HPDE6-E6E7 (cell line): ENCODE measurements at regions not wholly inside any gene's neighbourhood (a gene's known extent, or its start where the extent isn't known, plus 50 kb on each side); places are given as distances from the start of the nearest gene placed in this dataset.

ENCODE experiments used
- DNase-seq: peaks from one replicate; pipeline ENCODE4 v3.0.0; 2011; ENCODE audit warnings: missing footprints; ENCODE audit errors: extremely low spot score

DNA sequence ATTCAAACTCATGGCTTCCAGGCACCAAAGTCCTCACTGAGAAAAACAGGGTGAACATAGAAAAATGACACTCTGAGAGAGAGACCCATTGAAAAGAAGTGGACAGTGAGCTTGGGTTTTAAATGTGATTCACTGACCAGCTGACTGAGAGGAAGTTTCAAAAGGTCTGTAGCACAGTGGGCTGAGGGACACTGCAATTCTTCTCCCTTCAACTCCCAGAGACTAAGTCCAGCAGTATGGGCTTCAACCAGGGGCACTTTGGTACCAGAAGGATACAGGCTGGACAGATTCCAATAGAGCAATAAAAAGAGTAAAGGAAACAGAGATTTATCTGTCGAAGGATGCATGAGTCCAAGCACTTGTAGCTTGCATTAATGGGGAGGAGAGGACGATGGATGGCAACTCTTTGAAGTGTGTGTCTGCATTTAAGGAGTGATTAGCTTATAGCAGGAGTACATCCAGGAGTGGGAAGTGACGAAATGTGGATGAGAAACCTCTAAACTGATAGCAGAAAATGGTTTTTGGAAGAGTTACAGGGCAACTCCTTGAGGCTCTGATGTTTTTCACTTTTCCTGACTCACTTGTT is 117.0 kb upstream of the ANKRD55 start:
- no peak for DNase-seq

DNA sequence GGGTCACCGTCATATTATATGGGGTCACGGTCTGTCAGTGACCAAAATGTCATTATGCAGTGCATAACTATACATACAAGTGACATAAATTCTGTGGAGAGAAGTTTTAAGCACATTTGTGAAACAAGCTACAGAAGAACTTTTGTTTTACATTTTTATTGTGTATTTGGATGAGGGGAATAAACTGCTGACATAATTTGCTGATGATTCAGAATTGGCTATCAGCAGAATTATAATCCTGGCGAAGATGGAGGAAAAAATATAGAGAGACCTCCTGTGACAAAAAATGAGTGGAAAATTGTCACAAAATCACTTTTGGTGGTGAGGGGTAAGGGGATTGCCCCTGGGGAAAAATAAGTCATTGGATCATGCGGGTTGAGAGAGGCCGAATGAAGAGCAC is 116.3 kb upstream of the ANKRD55 start:
- no peak for DNase-seq

DNA sequence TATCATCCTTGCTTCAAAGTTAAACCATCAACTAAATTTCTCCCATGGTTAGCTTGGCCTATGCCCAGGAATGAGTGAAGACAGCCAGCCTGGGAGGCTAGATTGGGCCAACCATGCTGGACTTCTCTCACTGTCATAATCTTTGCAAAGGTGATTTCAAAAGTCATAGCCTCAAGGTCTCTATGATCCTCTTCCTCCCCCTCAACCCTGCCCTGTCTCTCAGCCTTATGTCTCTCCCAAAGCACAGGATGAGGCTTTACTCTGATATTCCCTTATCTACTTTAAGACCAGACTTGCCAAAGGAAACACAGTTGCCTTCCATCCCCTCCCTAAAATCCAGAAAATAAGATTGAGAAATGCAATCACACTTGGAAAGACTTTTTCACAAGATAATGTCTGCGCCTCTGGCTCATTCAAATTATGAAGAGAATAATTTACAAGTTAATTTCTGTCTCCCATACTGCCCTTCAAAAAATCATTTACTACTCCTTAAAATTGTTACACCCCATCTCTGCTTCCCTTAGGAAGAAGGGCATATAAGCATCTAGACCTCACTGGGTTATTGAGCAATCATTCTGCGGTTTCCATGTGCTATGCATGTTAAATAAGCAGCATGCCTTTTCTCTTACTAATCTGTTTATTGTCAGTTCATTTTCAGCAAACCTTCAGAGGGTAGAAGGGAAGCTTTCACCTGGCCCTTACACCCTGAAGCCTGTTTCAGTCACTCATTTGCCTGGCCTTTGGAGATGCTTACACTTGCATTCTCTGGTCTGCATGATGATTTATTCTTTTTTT is 113.8 kb upstream of the ANKRD55 start:
- peak; percentile 40 for DNase-seq

DNA sequence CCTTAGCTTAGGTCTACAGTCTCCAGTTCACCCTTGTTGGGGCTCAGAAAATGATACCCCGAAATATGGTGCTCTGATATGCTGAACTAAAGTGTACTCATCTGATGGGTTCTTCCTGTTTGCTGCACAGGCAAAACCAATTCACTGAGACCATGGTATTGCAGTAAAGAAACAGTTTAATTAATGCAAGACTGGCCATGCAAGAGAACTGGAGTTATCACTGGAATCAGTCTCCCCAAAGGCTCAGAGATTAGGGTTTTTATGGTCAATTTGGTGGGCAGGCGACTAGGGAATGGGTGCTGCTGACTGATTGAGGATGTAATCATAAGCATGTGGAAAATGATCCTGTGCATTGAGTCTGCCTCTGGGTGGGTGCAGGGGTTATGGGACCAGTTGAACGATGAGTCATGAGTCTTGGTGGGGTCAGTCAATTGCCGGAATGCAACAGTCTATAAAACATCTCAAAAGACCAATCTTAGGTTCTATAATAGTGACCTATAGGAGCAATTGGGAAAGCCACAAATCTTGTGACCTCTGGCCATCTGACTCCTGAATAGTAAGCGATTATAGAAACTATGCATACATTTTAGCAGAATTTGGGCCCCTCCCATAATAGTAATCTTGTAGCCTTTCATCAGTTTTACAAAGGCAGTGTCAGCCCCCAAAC is 113.0 kb upstream of the ANKRD55 start:
- DNase-seq, result no peak

DNA sequence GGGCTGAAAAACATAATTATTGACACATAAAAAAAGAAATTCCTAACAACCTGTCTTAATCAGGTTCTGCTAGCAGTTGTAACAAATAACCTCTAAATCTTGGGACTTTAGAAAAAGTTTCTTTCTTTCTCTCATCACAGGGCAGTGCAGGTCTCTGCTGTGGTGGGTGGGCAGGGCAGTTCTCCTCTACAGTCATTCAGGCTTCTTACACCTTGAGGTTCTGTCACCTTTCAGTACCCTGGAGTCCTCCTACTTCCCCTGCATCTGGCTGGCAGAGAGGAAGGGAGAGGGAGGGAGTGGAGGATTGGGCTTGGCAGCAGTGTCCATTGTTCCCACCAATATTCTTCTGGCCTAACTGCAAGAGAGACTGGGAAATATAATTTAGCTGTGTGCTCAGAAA is 112.2 kb upstream of the ANKRD55 start:
- no peak for DNase-seq

DNA sequence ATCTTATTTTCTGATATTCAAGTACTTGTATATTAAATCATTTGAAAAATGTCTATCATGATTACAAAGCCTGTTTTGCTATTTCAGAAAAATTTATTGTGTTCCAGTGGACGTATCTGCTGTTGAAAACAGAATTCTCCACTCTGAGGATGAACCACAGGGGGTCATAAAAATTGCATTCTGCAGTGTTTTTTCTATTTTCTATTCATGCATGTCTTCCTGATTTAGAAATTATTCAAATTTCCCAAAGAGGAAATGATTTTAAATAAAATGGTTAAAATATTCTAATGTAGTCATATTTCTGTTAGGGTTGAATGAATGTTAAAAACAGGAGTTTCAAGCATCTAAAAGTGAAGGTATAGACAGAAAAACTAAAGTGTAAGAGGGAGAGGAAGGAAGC is 111.5 kb upstream of the ANKRD55 start:
- DNase-seq, result no peak

DNA sequence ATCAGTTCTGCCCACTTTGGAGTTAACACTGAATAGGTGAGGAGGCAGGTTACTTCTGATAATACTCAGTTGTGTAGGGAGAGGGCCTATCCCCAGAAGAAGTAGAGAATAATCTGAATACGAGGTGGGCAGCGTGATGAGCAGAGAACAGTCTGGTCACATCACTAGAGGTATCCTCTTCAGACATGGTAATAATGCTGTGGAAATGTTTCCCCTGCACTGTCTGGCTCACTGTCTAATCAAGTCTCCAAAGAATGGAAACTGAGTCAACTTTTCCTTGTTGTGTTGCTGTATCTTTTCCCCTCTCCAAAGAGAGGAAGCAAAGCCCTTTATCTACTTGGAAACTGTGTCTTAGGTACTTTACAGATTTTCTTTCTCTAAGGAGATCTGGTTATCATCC is 110.9 kb upstream of the ANKRD55 start:
- no peak for DNase-seq

DNA sequence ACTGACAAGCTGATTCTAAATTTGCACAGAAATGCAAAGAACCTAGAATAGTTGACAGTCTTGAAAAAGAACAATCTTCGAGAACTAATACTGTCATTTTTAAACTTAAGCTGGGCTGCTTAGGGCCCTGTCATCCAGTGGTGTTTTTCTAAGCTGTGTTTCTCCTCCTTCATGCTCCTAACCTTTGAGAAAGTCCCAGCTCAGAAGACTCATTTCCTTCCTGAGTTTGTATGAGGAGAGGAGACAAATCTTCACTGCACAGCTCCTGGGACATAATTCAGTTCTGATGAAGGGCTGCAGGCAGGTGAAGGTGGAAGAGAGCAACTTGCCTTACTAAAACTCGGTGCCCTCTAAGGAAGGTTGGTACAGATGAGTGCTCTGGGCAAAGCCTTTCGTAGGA is 109.5 kb upstream of the ANKRD55 start:
- no peak for DNase-seq

DNA sequence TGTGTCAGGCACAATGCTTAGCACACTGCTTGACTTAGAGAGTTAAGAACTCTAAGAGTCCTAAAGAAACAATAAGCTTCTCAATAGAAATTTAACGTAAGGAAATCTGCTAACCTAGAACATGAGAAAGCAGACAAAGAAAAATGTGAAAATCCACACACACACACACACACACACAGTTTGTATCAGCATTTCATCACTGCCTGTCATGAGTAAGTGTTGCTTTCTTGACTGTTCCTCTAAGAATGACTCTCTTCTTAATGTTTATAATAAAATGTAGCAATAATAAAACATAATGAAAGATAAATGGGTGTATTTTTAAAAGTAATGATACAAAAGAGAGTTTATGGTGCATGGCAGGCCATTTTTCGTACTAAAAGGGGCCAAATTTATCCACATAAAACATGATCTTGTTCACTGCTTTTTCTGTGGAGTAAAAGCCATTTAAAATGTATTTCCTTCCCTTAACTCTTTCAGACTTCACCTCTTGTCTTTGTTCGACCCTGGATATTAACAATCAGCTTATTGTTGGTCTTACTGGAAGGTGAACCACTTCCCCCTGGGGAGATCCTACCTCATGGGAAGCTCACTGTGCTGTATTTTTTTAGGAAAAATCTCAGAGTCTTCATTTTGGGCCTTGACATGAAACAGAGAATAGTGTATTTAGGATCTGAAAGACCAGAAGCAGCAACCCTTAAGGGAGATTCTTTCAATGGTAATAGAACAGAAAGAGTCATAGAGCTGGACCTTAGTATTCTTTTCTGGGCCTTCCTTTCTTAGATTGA is 107.3 kb upstream of the ANKRD55 start:
- no peak for DNase-seq

DNA sequence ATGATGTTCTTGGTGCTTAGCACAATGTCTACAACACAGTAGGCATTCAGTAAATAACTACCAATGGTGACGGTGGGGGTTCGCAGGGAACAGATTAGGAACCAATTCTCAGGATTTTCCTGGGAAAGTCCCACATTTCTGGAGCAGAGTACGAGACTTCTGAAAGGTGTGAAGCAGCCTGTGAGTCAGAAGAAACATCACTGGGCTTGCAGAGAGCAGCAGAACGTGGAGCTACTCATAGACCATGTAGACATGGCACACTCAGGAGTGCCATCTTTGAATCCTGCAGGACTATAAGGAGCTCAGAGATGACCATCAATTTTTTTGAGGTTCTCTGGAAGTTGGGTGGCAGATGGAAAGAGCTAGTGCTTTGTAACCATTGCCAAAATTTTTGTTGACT is 106.6 kb upstream of the ANKRD55 start:
- DNase-seq, result no peak

DNA sequence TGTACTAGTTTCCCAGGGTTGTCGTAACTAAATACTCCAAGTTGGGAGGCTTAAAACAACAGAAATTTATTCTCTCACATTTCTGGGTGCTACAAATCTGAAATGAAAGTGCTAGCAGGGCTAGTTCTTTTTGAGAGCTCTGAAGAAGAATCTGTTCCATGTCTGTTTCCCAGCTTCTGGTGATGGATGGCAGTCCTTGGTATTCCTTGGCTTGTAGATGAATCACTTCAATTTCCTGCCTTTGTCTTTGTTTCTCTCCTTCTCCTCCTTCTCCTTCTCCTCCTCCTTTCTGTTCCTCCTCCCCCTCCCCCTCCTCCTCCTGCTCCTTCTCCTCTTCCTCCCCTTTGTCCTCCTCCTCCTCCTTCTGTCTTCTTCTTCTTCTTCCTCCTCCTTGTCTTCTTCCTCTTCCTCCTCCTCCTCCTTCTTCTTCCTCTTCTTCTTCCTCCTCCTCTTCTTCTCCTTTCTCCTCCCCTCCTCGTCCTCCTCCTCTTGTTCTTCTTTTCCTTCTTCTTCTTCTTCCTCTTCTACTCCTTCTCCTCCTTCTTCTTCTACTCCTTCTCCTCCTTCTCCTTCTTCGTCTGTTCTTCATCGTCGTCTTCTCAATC is 104.7 kb upstream of the ANKRD55 start:
- DNase-seq, result no peak

DNA sequence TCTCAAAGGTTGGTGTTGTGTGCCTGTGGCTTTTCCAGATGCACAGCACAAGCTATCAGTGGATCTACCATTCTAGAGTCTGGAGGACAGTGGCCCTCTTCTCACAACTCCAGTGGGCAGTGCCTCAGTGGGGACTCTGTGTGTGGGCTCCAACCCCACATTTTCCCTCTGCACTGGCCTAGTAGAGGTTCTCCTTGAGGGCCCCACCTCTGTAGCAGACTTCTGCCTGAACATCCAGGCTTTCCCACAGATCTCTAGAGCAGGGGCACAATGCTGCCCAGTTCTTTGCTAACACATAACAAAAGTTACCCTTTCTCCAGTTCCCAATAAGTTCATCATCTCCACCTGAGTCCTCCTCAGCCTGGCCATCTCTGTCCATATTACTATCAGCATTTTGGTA is 102.1 kb upstream of the ANKRD55 start:
- no peak for DNase-seq

DNA sequence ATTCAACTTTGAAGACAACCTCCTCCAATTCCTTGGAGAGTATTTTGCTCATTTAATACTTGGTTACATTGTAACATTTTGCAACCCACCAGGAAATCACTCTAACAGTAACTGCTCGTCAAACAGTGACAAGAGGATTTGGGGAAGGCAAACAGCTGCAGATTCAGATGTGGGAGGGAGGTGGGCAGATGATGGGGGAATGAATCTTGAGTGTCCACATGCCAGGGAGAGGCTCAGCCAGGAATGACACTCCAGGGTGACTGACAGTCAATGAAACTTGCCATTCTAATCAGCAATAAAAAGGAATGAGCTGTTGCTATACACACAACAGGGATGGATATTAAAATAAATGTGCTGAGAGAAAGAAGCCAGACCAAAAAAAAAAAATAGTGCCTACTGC is 97.7 kb upstream of the ANKRD55 start:
- DNase-seq, result no peak

DNA sequence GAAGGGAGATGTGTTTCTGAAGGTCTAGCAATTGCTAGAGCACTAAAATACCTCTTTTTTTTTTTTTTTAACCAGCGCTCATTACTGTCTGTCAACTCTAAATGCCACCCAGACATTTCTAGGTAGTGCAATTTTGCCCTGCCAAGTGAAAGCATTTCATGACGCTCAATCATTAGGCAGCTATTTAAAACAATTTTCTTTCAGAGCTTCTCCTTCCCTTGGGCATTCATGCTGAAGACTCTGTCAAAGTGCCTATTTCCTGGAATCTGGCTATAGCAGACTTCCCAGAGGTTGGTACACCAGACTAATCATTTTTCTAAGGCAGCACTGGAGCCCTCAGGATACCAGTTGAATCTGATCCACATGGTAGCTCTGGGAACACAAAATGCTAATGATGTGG is 97.0 kb upstream of the ANKRD55 start:
- DNase-seq, result no peak

DNA sequence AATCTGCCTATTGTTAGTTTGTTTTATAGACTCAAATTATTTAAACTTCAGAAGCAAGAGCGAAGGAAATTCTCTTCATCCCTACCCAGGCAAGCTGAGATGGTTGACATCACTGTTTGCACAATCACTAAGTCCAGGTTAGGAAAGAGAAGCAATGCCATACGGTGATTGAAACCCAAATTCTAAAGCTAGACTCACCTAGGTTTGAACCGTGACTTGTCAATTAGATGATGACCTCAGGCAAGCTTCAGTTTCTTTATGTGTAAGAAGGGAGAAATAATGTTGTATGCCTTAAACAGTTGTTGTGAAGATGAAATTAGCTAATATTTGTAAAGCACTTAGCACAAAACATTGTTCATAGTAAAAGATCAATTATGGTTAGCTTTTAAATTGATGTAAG is 96.5 kb upstream of the ANKRD55 start:
- no peak for DNase-seq

DNA sequence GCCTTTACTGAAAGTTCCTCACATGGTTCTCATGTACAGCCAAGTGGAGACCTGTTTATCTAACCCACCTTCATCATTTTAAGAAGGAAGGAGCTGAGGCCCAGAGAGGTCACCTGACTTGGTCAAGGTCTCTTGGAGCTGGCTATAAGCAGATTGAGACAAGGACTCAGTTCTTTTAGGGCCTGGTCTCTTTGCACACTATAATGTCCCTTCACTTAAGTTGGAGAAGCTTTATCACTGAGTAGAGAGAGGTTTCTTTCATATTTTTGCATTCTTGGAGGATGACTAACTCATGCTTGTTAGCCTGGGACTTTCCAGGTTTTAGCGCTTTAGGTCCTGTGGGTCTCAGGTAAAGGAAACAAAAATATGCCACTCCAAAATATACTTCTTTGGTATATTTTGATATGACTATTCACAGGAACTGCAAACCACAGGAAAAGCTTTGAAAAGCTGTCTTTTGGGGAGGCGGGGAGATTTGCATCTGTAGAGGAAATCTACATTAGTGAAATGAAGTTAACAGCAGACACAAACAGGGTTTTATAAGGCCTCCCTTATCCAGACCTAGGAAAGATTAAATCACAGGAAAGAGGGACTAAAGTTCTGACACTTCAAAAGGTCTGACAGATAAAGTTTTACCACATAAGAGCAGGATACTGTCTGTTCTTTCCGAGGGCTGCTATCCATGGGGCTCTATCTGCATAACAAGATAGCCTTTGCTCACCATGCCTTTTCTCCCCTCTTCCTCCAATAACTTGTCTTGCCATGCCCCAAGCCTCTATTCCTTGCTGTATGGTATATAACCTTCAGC is 95.8 kb upstream of the ANKRD55 start:
- peak; percentile 42 for DNase-seq

DNA sequence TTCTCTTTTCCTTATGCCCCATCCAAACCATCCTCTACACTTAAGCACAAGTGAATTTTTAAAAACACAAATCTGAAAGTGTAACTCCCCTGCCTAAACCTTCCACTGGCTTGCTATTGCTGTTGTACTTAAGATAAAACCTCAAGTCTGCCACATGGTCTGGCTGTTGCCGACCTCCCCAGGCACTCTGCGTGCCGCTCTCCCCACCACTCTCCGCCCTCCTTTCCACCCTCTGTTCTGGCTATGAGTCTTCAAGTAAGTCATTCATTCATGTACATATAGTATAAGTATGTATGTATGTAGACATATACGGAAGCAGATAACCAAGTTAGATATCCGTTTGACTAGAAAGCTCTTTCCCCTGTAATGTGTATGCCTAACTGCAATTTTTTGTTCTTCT is 94.7 kb upstream of the ANKRD55 start:
- DNase-seq, result no peak

DNA sequence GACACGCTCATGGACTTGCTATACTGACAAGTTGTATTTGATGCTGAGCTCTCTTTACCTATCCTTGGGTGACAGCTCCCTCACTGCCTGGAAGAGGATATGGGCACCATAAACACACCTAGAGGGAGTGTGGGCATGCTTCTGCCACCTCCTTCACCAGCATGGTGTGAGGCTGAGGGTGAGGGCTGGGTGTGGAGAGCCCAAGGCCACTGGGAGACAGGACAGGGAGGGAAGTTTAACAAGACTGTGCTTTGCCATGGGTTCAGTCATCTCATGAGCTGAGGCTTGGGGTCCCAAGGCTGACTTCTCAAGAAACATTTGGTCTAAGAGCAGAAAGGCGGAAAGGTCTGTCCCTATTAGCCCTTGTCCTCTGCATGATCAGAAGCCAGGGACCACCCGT is 93.6 kb upstream of the ANKRD55 start:
- DNase-seq, result no peak

DNA sequence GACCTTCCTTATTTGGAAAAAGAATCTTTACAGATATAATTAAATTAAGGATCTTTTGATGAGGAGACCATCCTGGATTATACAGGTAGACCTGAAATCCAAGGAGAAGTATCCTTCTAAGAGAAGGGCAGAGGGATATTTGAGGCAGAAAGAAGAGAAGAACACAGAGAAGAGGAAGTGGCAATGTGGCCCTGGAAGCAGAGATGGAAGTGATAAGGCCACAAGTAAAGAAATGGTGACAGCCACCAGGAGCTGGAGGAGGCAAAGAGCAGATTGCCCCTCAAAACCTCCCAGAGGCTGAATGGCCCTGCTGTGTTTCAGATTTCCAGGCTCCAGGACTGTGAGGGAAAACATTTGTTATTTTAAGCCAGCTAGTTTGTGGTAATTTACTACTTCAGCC is 93.0 kb upstream of the ANKRD55 start:
- DNase-seq, result no peak

DNA sequence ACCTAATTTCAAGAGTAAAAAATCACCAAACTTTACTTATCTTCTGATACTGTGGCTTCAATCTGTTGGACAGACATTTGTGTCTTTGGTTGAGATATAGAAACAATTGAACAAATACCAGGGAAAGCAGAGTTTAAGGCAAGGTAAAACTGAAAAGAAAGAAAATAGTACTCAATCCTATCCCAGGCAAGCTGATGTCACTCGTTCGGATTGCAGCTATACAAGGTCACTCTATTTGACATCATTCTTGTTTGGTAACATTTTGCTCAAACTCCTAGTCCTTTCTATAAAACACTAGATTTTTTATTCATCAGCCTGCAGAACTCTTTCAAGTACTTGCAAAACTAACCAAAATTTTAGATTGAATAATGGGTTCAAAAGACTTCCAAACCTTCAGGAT is 91.9 kb upstream of the ANKRD55 start:
- DNase-seq, result no peak

DNA sequence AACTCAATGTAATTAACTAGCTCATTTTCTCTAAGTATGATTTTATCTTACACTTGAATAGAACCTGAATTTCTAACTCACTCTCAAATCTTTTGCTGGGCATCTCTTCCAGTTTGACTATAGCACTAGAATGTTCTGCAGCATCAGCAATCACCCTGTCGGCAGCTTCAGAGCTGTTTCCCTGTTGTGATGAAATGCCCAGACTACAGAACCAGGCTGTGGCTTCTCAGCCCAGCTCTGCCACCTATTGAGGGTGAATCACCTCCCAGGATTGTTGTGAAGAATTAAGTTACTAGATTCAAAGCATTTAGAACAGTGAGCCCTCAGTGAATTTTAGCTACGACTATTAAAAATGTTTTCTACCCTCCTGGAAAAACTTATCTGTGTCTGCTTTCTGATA is 90.4 kb upstream of the ANKRD55 start:
- DNase-seq, result peak; percentile 83
